ENCODE measurements at regions not wholly inside any gene's neighbourhood (a gene's known extent, or its start where the extent isn't known, plus 50 kb on each side); places are given as distances from the start of the nearest gene placed in this dataset.
"Not testable (repeated sequence)": the region's sequence is repeated elsewhere in the genome, so short reads cannot be mapped to it uniquely, and the experiment has no call there.

- Histone ChIP-seq H3K9ac (ENCODE audit: control insufficient read depth, extremely low read depth, insufficient read depth, low read length) (no peak overlapping the region), H3K4me1 (ENCODE audit: control insufficient read depth, extremely low read depth, insufficient read depth, low read length) (no peaks in the 10 kb centered on the region), H3K79me2 (ENCODE audit: control insufficient read depth, insufficient read depth, low read length) (no peaks in the 10 kb centered on the region), H3K27ac (ENCODE audit: control insufficient read depth, insufficient read depth, low read length) (no peak overlapping the region), H3K36me3 (ENCODE audit: control insufficient read depth in 2 of 2, extremely low read depth in 1 of 2, insufficient read depth in 2 of 2, low read length in 2 of 2) (no peaks in the 10 kb centered on the region), H3K4me3 (ENCODE audit: control insufficient read depth in 2 of 3, extremely low read depth in 1 of 3, insufficient read depth in 2 of 3, low read depth in 1 of 3, low read length in 3 of 3) (no peak overlapping the region), H2AFZ (ENCODE audit: control insufficient read depth, low read length) (no peak overlapping the region), H3K27me3 (ENCODE audit: control insufficient read depth, extremely low read depth, insufficient read depth, low read length) (no peaks in the 10 kb centered on the region), H3K9me1 (ENCODE audit: control insufficient read depth, extremely low read depth, insufficient read depth, low read length) (no peaks in the 10 kb centered on the region), H3K4me2 (ENCODE audit: control insufficient read depth, extremely low read depth, insufficient read depth, low read depth, low read length) (no peak overlapping the region), H4K20me1 (ENCODE audit: control insufficient read depth, extremely low read depth, insufficient read depth, low read length) (no peaks in the 10 kb centered on the region), H3K9me3 (ENCODE audit: control insufficient read depth, low read depth, low read length) (no peaks in the 10 kb centered on the region)
- no peak for FAIRE-seq
- DNase-seq (ENCODE audit: low read depth, low spot score), result no peak
- TF ChIP-seq CTCF (optimal IDR thresholded peaks at IDR 0.05 in 1 of 3, IDR thresholded peaks at IDR 0.05 in 1 of 3, conservative IDR thresholded peaks at IDR 0.05 in 1 of 3; ENCODE audit: extremely low read depth in 1 of 3, insufficient read depth in 2 of 3, low read length in 3 of 3) (no peak), EZH2 (IDR thresholded peaks at IDR 0.05; ENCODE audit: low read length) (no peak)
- dilution Hi-C loops (cut with MboI; ENCODE audit: extremely low pct_ligation_motif_present, low sequenced_read_pairs), result no loop called here
These were observed 713.5 kb downstream of the PDCD6IP start for GRCh38 chr3:34511891-34512290.

- H3K9me3 ChIP-seq (ENCODE audit: control insufficient read depth, low read depth, low read length); H3K36me3 ChIP-seq (ENCODE audit: control insufficient read depth in 2 of 2, extremely low read depth in 1 of 2, insufficient read depth in 2 of 2, low read length in 2 of 2); FAIRE-seq; H3K27ac ChIP-seq (ENCODE audit: control insufficient read depth, insufficient read depth, low read length); H3K4me3 ChIP-seq (ENCODE audit: control insufficient read depth in 2 of 3, extremely low read depth in 1 of 3, insufficient read depth in 2 of 3, low read depth in 1 of 3, low read length in 3 of 3); H3K79me2 ChIP-seq (ENCODE audit: control insufficient read depth, insufficient read depth, low read length); H3K9ac ChIP-seq (ENCODE audit: control insufficient read depth, extremely low read depth, insufficient read depth, low read length); H3K4me1 ChIP-seq (ENCODE audit: control insufficient read depth, extremely low read depth, insufficient read depth, low read length); DNase-seq (ENCODE audit: low read depth, low spot score); H2AFZ ChIP-seq (ENCODE audit: control insufficient read depth, low read length); dilution Hi-C loops (cut with MboI; ENCODE audit: extremely low pct_ligation_motif_present, low sequenced_read_pairs); H3K4me2 ChIP-seq (ENCODE audit: control insufficient read depth, extremely low read depth, insufficient read depth, low read depth, low read length); H4K20me1 ChIP-seq (ENCODE audit: control insufficient read depth, extremely low read depth, insufficient read depth, low read length); H3K27me3 ChIP-seq (ENCODE audit: control insufficient read depth, extremely low read depth, insufficient read depth, low read length); H3K9me1 ChIP-seq (ENCODE audit: control insufficient read depth, extremely low read depth, insufficient read depth, low read length): not testable (repeated sequence)
These were observed 720.6 kb downstream of the PDCD6IP start for GRCh38 chr3:34519008-34519407.

GRCh38 chr3:34531156-34531555 lies 732.7 kb downstream of the PDCD6IP start:
- Histone ChIP-seq H3K36me3 (ENCODE audit: control insufficient read depth in 2 of 2, extremely low read depth in 1 of 2, insufficient read depth in 2 of 2, low read length in 2 of 2) (no peaks in the 10 kb centered on the region), H3K79me2 (ENCODE audit: control insufficient read depth, insufficient read depth, low read length) (no peaks in the 10 kb centered on the region), H3K4me3 (ENCODE audit: control insufficient read depth in 2 of 3, extremely low read depth in 1 of 3, insufficient read depth in 2 of 3, low read depth in 1 of 3, low read length in 3 of 3) (no peak overlapping the region), H3K4me2 (ENCODE audit: control insufficient read depth, extremely low read depth, insufficient read depth, low read depth, low read length) (no peak overlapping the region), H3K9me3 (ENCODE audit: control insufficient read depth, low read depth, low read length) (no peaks in the 10 kb centered on the region), H3K27me3 (ENCODE audit: control insufficient read depth, extremely low read depth, insufficient read depth, low read length) (no peaks in the 10 kb centered on the region), H2AFZ (ENCODE audit: control insufficient read depth, low read length) (no peak overlapping the region), H3K9me1 (ENCODE audit: control insufficient read depth, extremely low read depth, insufficient read depth, low read length) (no peaks in the 10 kb centered on the region), H4K20me1 (ENCODE audit: control insufficient read depth, extremely low read depth, insufficient read depth, low read length) (no peaks in the 10 kb centered on the region), H3K4me1 (ENCODE audit: control insufficient read depth, extremely low read depth, insufficient read depth, low read length) (no peaks in the 10 kb centered on the region), H3K27ac (ENCODE audit: control insufficient read depth, insufficient read depth, low read length) (no peak overlapping the region), H3K9ac (ENCODE audit: control insufficient read depth, extremely low read depth, insufficient read depth, low read length) (no peak overlapping the region)
- dilution Hi-C loops (cut with MboI; ENCODE audit: extremely low pct_ligation_motif_present, low sequenced_read_pairs), result no loop called here
- TF ChIP-seq EZH2 (IDR thresholded peaks at IDR 0.05; ENCODE audit: low read length), result no peak
- no peak for TF ChIP-seq CTCF (optimal IDR thresholded peaks at IDR 0.05 in 1 of 3, IDR thresholded peaks at IDR 0.05 in 1 of 3, conservative IDR thresholded peaks at IDR 0.05 in 1 of 3; ENCODE audit: extremely low read depth in 1 of 3, insufficient read depth in 2 of 3, low read length in 3 of 3)
- FAIRE-seq, result no peak
- no peak for DNase-seq (ENCODE audit: low read depth, low spot score)

All from keratinocyte (primary cell).